ENCODE measurements at regions not wholly inside any gene's neighbourhood (a gene's known extent, or its start where the extent isn't known, plus 50 kb on each side); places are given as distances from the start of the nearest gene placed in this dataset.

DNA sequence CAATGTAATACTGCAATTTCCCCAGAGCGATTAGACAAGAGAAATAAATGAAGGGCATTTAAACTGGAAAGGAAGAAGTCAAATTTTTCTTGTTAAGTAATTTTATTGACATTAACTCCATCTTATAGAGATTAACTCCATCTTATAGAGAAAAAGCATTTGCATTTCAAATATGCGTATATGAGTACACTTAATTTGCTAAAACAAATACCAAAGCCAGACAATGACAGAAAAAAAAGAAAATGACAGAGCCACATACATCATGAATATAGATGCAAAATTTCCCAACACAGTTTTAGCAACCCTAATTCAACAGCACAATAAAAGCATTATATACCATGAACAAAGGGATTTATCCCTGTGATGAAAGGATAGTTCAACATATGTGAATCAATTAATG, 1293.1 kb upstream of the EYS start:
- TF ChIP-seq, protein P1, sequence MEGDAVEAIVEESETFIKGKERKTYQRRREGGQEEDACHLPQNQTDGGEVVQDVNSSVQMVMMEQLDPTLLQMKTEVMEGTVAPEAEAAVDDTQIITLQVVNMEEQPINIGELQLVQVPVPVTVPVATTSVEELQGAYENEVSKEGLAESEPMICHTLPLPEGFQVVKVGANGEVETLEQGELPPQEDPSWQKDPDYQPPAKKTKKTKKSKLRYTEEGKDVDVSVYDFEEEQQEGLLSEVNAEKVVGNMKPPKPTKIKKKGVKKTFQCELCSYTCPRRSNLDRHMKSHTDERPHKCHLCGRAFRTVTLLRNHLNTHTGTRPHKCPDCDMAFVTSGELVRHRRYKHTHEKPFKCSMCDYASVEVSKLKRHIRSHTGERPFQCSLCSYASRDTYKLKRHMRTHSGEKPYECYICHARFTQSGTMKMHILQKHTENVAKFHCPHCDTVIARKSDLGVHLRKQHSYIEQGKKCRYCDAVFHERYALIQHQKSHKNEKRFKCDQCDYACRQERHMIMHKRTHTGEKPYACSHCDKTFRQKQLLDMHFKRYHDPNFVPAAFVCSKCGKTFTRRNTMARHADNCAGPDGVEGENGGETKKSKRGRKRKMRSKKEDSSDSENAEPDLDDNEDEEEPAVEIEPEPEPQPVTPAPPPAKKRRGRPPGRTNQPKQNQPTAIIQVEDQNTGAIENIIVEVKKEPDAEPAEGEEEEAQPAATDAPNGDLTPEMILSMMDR (IDR thresholded peaks at IDR 0.05), result no peak
- TF ChIP-seq POLR2AphosphoS5 (IDR thresholded peaks at IDR 0.05), result no peak
- no peak for TF ChIP-seq POLR2A (IDR thresholded peaks at IDR 0.05)
- no peak for TF ChIP-seq EP300 (IDR thresholded peaks at IDR 0.05; ENCODE audit: low read depth)
